ENCODE measurements at regions not wholly inside any gene's neighbourhood (a gene's known extent, or its start where the extent isn't known, plus 50 kb on each side); places are given as distances from the start of the nearest gene placed in this dataset.
"Not testable (repeated sequence)": the region's sequence is repeated elsewhere in the genome, so short reads cannot be mapped to it uniquely, and the experiment has no call there.

- CTCF ChIA-PET: no interaction called here
- Histone ChIP-seq H3K4me3 (ENCODE audit: low read depth in 2 of 2, low read length in 1 of 2) (no peak overlapping the region), H3K27me3 (ENCODE audit: insufficient read depth) (no peaks in the 10 kb centered on the region), H3K79me2 (ENCODE audit: insufficient read depth) (no peaks in the 10 kb centered on the region), H3K36me3 (replicated peaks in 1 of 2; ENCODE audit: control insufficient read depth in 1 of 2, insufficient read depth in 2 of 2, low read length in 1 of 2) (no peaks in the 10 kb centered on the region), H3K4me1 (ENCODE audit: control insufficient read depth in 1 of 2, insufficient read depth in 2 of 2, low read depth in 1 of 2, low read length in 1 of 2) (no peaks in the 10 kb centered on the region; a peak in 1 of 4 replicates), H2AFZ (ENCODE audit: low read depth) (no peak overlapping the region), H3F3A (replicated peaks; ENCODE audit: insufficient read depth) (no peaks in the 10 kb centered on the region), H3K9me2 (no peaks in the 10 kb centered on the region), H4K20me1 (ENCODE audit: insufficient read depth) (no peaks in the 10 kb centered on the region), H3K27ac (ENCODE audit: low read depth in 2 of 2, low read length in 1 of 2) (no peak overlapping the region), H3K9me3 (no peaks in the 10 kb centered on the region), H3K9ac (no peak overlapping the region), H3K4me2 (no peak overlapping the region)
- TF ChIP-seq PBX3 (IDR thresholded peaks at IDR 0.05): no peak
- no peak for TF ChIP-seq REST (IDR thresholded peaks at IDR 0.05; ENCODE audit: low read depth, low read length)
- no peak for TF ChIP-seq MAX (IDR thresholded peaks at IDR 0.05; ENCODE audit: low read depth)
- no peak for TF ChIP-seq TAF1 (IDR thresholded peaks at IDR 0.05; ENCODE audit: borderline replicate concordance, low read depth, low read length)
- no peak for TF ChIP-seq IRF3 (IDR thresholded peaks at IDR 0.05; ENCODE audit: low read depth, low read length)
- no peak for TF ChIP-seq YY1 (IDR thresholded peaks at IDR 0.05; ENCODE audit: low read depth)
- TF ChIP-seq RAD21 (IDR thresholded peaks at IDR 0.05; ENCODE audit: low read length): no peak
- TF ChIP-seq NRF1 (IDR thresholded peaks at IDR 0.05; ENCODE audit: low read depth, low read length): no peak
- TF ChIP-seq SMC3 (IDR thresholded peaks at IDR 0.05; ENCODE audit: low read depth, low read length): no peak
- TF ChIP-seq TCF12 (IDR thresholded peaks at IDR 0.05): no peak
- no peak for TF ChIP-seq RXRA (IDR thresholded peaks at IDR 0.05; ENCODE audit: borderline replicate concordance, low read depth)
- TF ChIP-seq RFX5 (IDR thresholded peaks at IDR 0.05; ENCODE audit: low read length): no peak
- no peak for TF ChIP-seq MEF2A (IDR thresholded peaks at IDR 0.05; ENCODE audit: borderline replicate concordance, low read depth)
- no peak for TF ChIP-seq FOSL2 (IDR thresholded peaks at IDR 0.05; ENCODE audit: borderline replicate concordance, low read depth)
- POLR2A ChIA-PET: no interaction called here
- 40% methylated on average over 1 of the region's 17 CpGs for WGBS (ENCODE audit: low lambda C conversion rate)
- no peak for DNase-seq
Measured at GRCh38 chr4:3634281-3634857, 102.1 kb upstream of the LRPAP1 start.

GRCh38 chr4:3633277-3633676 lies 101.1 kb upstream of the LRPAP1 start:
- CTCF ChIA-PET; H3K4me1 ChIP-seq (ENCODE audit: control insufficient read depth in 1 of 2, insufficient read depth in 2 of 2, low read depth in 1 of 2, low read length in 1 of 2); H3K9ac ChIP-seq; H3K9me2 ChIP-seq; H3K9me3 ChIP-seq; H3K27me3 ChIP-seq (ENCODE audit: insufficient read depth); POLR2A ChIA-PET; H3K27ac ChIP-seq (ENCODE audit: low read depth in 2 of 2, low read length in 1 of 2); H4K20me1 ChIP-seq (ENCODE audit: insufficient read depth); H3F3A ChIP-seq (replicated peaks; ENCODE audit: insufficient read depth); H3K4me2 ChIP-seq; H3K36me3 ChIP-seq (replicated peaks in 1 of 2; ENCODE audit: control insufficient read depth in 1 of 2, insufficient read depth in 2 of 2, low read length in 1 of 2); H2AFZ ChIP-seq (ENCODE audit: low read depth); DNase-seq; H3K79me2 ChIP-seq (ENCODE audit: insufficient read depth); H3K4me3 ChIP-seq (ENCODE audit: low read depth in 2 of 2, low read length in 1 of 2): not testable (repeated sequence)
- 35% methylated on average over 6 of the region's 10 CpGs for WGBS (ENCODE audit: low lambda C conversion rate)

GRCh38 chr4:3632794-3633193 lies 100.6 kb upstream of the LRPAP1 start:
- POLR2A ChIA-PET; H3K9me3 ChIP-seq; H3K36me3 ChIP-seq (replicated peaks in 1 of 2; ENCODE audit: control insufficient read depth in 1 of 2, insufficient read depth in 2 of 2, low read length in 1 of 2); H3K9ac ChIP-seq; H3K9me2 ChIP-seq; H4K20me1 ChIP-seq (ENCODE audit: insufficient read depth); H3K4me1 ChIP-seq (ENCODE audit: control insufficient read depth in 1 of 2, insufficient read depth in 2 of 2, low read depth in 1 of 2, low read length in 1 of 2); H3K4me2 ChIP-seq; CTCF ChIA-PET; H3K4me3 ChIP-seq (ENCODE audit: low read depth in 2 of 2, low read length in 1 of 2); H2AFZ ChIP-seq (ENCODE audit: low read depth); DNase-seq; H3F3A ChIP-seq (replicated peaks; ENCODE audit: insufficient read depth); H3K27me3 ChIP-seq (ENCODE audit: insufficient read depth); H3K79me2 ChIP-seq (ENCODE audit: insufficient read depth); H3K27ac ChIP-seq (ENCODE audit: low read depth in 2 of 2, low read length in 1 of 2): not testable (repeated sequence)
- 47% methylated on average over 7 of the region's 18 CpGs for WGBS (ENCODE audit: low lambda C conversion rate)
